NCI-H1694 (cell line): ENCODE measurements at regions not wholly inside any gene's neighbourhood (a gene's known extent, or its start where the extent isn't known, plus 50 kb on each side); places are given as distances from the start of the nearest gene placed in this dataset.
"Not testable (repeated sequence)": the region's sequence is repeated elsewhere in the genome, so short reads cannot be mapped to it uniquely, and the experiment has no call there.

Experiments used
- DNase-seq: peaks from one replicate; lab custom pipeline; 2025; lab: John Stamatoyannopoulos, UW

- not testable (repeated sequence) for DNase-seq
Measured at GRCh38 chr2:4988444-4988843, 703.7 kb upstream of the SOX11 start.

GRCh38 chr2:4992226-4992625 is 700.0 kb upstream of the SOX11 start:
- DNase-seq: peak; percentile 67

- no peak for DNase-seq
Measured at GRCh38 chr2:4995466-4995865, 696.7 kb upstream of the SOX11 start.

- DNase-seq: no peak
Measured at GRCh38 chr2:5007596-5007995, 684.6 kb upstream of the SOX11 start.

- DNase-seq: no peak
Measured at GRCh38 chr2:5019324-5019723, 672.9 kb upstream of the SOX11 start.

- DNase-seq: peak; percentile 89
Measured at GRCh38 chr2:5020116-5020875, 671.9 kb upstream of the SOX11 start.

GRCh38 chr2:5021136-5021535 is 671.0 kb upstream of the SOX11 start:
- peak; percentile 37 for DNase-seq

GRCh38 chr2:5022061-5022460 is 670.1 kb upstream of the SOX11 start:
- DNase-seq: no peak

GRCh38 chr2:5022708-5023635 is 669.2 kb upstream of the SOX11 start:
- not testable (repeated sequence) for DNase-seq

- DNase-seq: no peak
Measured at GRCh38 chr2:5026571-5027234, 665.5 kb upstream of the SOX11 start.

GRCh38 chr2:5035057-5035488 is 657.1 kb upstream of the SOX11 start:
- no peak for DNase-seq

GRCh38 chr2:5036256-5036655 is 655.9 kb upstream of the SOX11 start:
- no peak for DNase-seq

- DNase-seq: no peak
Measured at GRCh38 chr2:5039241-5039975, 652.8 kb upstream of the SOX11 start.

- peak; percentile 32 for DNase-seq
Measured at GRCh38 chr2:5040571-5040970, 651.6 kb upstream of the SOX11 start.

GRCh38 chr2:5041501-5041900 is 650.7 kb upstream of the SOX11 start:
- DNase-seq: no peak

GRCh38 chr2:5042666-5043440 is 649.3 kb upstream of the SOX11 start:
- no peak for DNase-seq

- no peak for DNase-seq
Measured at GRCh38 chr2:5051300-5051699, 640.9 kb upstream of the SOX11 start.

GRCh38 chr2:5052905-5053304 is 639.3 kb upstream of the SOX11 start:
- no peak for DNase-seq

GRCh38 chr2:5057891-5058351 is 634.3 kb upstream of the SOX11 start:
- DNase-seq: peak; percentile 56

GRCh38 chr2:5060956-5061355 is 631.2 kb upstream of the SOX11 start:
- DNase-seq: no peak

- no peak for DNase-seq
Measured at GRCh38 chr2:5064687-5065086, 627.5 kb upstream of the SOX11 start.
